ENCODE measurements at regions not wholly inside any gene's neighbourhood (a gene's known extent, or its start where the extent isn't known, plus 50 kb on each side); places are given as distances from the start of the nearest gene placed in this dataset.
A peak's percentile ranks its signal among the peaks of the same experiment; 100 is the strongest.

GRCh38 chr16:87062569-87063442 lies 254.4 kb downstream of the C16orf95 start:
- DNase-seq = no peak
- Histone ChIP-seq H3K9me3 (no peaks in the 10 kb centered on the region), H3K4me3 (no peak overlapping the region), H3K27ac (no peak overlapping the region), H3K27me3 (ENCODE audit: low read depth) (peaks cover 28% of the 10 kb centered on the region), H3K36me3 (no peaks in the 10 kb centered on the region), H3K4me1 (no peaks in the 10 kb centered on the region)
- intact Hi-C loops (cut with DNase I) = no loop called here
- peak; percentile 77 to 82 for ATAC-seq
- TF ChIP-seq CTCF (IDR thresholded peaks at IDR 0.05) = peak; percentile 72

- Histone ChIP-seq H3K27me3 (ENCODE audit: low read depth) (peaks cover 31% of the 10 kb centered on the region), H3K27ac (no peak overlapping the region)
Observed at GRCh38 chr16:87063543-87063942, 253.6 kb downstream of the C16orf95 start.

GRCh38 chr16:87064731-87065445 lies 252.3 kb downstream of the C16orf95 start:
- Histone ChIP-seq H3K4me3 (no peak overlapping the region), H3K4me1 (no peaks in the 10 kb centered on the region), H3K36me3 (no peaks in the 10 kb centered on the region), H3K27me3 (ENCODE audit: low read depth) (peaks cover 39% of the 10 kb centered on the region), H3K9me3 (no peaks in the 10 kb centered on the region), H3K27ac (no peak overlapping the region)
- no peak for ATAC-seq
- DNase-seq = no peak
- intact Hi-C loops (cut with DNase I) = no loop called here
- no peak for TF ChIP-seq CTCF (IDR thresholded peaks at IDR 0.05)

More at GRCh38 chr16:87063543-87063942, 253.6 kb downstream of the C16orf95 start:
- ATAC-seq (no peak), DNase-seq (no peak)
- Histone ChIP-seq H3K36me3 (no peaks in the 10 kb centered on the region), H3K4me1 (no peaks in the 10 kb centered on the region), H3K9me3 (no peaks in the 10 kb centered on the region), H3K4me3 (no peak overlapping the region)
- intact Hi-C loops (cut with DNase I) = no loop called here
- TF ChIP-seq CTCF (IDR thresholded peaks at IDR 0.05) = no peak

GRCh38 chr16:87065446-87066132 lies 251.6 kb downstream of the C16orf95 start:
- H3K27me3 ChIP-seq (ENCODE audit: low read depth) = peaks cover 45% of the 10 kb centered on the region
- intact Hi-C loops (cut with DNase I) = no loop called here
- H3K4me1 ChIP-seq = no peaks in the 10 kb centered on the region
- H3K4me3 ChIP-seq = no peak overlapping the region
- H3K27ac ChIP-seq = no peak overlapping the region
- no peak for ATAC-seq
- TF ChIP-seq CTCF (IDR thresholded peaks at IDR 0.05) = no peak
- H3K9me3 ChIP-seq = no peaks in the 10 kb centered on the region
- no peaks in the 10 kb centered on the region for H3K36me3 ChIP-seq
- no peak for DNase-seq

- H3K27me3 ChIP-seq (ENCODE audit: low read depth) = peaks cover 50% of the 10 kb centered on the region
- no peak overlapping the region for H3K27ac ChIP-seq
- ATAC-seq (no peak), DNase-seq (no peak)
- no peak overlapping the region for H3K4me3 ChIP-seq
- TF ChIP-seq CTCF (IDR thresholded peaks at IDR 0.05) = no peak
- no peaks in the 10 kb centered on the region for H3K36me3 ChIP-seq
- H3K4me1 ChIP-seq = no peaks in the 10 kb centered on the region
- H3K9me3 ChIP-seq = no peaks in the 10 kb centered on the region
- intact Hi-C loops (cut with DNase I) = no loop called here
Observed at GRCh38 chr16:87066133-87067002, 250.8 kb downstream of the C16orf95 start.
